Activated CD4-positive, alpha-beta T cell treated with anti-CD3 and anti-CD28 coated beads, Interleukin-2, amount 50 U/mL, for 48 hours (primary cell): ENCODE measurements at regions not wholly inside any gene's neighbourhood (a gene's known extent, or its start where the extent isn't known, plus 50 kb on each side); places are given as distances from the start of the nearest gene placed in this dataset.
"Not testable (repeated sequence)": the region's sequence is repeated elsewhere in the genome, so short reads cannot be mapped to it uniquely, and the experiment has no call there.

Source experiments
- DNase-seq, 2 experiments: peaks; one replicate each; pipeline ENCODE4 v3.0.0-alpha.2; 2020

DNA sequence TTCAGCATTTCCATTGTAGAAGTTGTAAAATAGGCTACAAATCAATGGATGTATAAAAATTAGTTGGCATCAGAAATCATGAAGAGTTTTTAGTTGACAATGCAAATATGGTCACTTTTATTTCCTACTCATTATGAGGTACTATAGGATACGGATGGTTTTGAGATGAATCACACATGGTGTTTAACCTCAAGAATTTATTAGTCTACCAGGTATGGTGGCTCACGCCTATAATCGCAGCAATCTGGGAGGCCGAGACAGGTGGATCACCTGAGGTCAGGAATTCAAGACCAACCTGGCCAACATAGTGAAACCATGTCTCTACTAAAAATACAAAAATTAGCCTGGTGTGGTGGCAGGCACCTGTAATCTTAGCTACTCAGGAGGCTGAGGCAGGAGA is 1119.0 kb downstream of the NXPH1 start:
- DNase-seq = not testable (repeated sequence)

DNA sequence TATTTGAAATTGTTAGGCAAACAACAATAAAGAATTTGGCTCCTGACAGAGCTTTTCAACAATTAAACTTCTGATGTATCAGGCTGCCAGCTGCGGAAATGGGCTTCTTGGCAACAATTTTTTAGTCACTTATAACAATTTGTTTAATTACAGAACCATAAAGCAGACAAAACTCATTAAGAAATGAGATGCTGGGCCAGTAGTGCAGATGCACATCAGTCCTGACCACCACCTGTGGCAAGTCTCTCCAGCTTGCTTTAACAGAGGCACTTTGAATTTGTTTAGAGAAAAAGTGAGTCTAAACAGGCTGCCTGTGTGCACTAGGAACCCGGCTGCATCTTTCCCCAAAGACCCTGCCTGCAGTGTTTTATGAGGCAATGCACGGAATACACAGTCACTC is 1124.4 kb downstream of the NXPH1 start:
- DNase-seq = no peak

DNA sequence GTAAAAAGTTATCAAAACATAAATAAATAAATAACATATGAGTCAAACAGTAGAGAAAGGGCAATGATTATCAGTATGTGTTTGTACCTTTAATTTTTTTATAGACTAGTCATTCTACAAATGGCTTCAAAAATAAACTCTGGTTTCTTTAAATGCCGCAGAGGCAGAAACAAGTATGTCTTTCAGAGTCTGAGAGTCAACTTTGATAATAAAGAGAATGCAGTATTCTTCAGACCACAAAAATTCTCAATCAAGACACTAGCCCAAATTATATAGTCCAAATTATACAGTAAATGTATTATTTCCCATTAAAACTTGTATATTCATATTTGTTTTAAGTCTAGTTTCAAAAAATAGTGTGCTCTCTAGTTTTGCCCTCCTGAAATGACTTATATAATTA is 1142.3 kb downstream of the NXPH1 start:
- DNase-seq = no peak

DNA sequence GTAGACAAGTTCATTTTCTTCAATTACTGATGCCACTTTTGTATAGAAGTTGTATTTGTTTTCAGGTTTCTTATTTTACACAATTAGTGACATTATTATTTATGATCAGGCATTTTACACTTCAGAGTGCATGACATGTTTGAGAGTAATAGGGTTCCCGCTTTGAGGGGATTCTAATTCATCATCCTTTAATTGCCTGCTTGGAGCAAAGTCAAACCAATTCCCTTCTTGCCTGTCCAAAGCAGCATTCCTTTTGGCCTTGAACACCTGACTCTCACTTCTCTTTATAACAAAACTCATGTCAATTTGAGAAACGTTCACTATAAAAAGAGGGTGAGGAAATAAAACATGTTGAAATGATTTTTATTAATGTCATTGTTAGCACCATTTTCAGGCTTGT is 1149.4 kb downstream of the NXPH1 start:
- no peak for DNase-seq

DNA sequence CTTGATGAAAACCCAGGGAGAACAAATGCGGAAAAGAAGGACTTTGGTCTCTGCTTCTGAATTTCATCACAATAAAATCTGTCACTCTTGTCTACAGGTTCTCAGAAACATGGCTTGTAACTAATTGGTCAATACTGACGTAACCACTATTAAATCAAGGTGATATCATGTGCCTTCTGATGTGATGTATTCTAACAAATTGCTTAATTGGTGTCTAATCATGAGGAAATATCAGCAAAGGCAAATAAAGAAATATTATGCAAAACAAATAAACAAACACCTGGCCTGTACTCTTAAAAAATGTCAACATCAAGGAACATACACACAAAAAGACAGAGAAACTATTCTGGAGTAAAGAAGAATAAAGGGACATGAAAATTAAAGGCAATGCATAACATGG is 1165.0 kb downstream of the NXPH1 start:
- no peak for DNase-seq

DNA sequence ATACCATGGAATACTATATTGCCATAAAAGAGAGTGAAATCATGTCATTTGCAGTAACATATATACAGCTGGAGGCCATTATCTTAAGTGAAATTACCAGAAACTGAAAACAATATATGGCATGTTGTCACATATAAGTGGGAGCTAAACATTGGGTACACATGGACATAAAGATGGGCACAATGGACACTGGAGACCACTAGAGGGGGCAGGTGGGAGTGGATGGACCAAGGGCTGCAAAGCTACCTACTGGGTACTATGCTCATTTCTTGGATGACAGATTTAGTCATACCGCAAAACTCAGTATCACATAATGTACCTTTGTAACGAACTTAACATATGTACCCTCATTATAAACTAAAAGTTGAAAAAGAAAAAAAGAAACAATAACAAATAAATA is 1167.6 kb downstream of the NXPH1 start:
- no peak for DNase-seq

DNA sequence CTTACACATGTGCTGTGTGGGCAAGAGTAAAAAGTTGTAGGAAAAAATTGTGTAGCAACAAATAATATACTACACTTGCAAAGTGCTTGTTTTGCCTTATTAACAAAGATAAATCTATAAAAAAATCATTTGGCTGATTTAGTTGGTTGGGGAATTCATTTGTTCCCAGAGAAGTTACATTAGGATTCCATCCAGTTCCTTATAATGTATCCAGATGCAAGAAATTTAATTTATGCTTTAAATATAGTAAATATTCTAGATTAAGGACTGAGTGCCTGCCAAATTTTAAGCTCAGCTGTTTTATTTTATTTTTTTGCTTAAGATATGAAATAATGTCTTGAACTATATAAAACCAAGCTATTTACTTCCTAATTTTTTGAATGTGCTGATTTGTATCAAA is 1169.9 kb downstream of the NXPH1 start:
- no peak for DNase-seq

DNA sequence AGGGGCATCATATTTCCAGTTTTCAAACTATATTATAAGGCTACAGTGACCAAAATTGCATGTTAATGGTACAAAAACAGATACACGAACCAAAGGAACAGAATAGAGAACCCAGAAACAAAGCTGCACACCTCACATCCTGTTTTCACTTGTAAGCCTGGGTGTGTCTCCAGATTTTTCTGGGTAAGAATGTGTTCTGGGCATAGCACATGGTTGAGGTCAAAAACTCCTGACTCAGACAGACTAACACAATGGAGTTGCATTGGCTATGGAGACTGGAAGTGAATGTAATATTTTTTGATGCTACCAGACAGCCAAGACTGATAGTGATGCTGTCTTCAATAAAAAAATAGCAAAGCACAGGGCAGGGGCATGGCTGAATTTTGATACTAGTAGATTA is 1175.2 kb downstream of the NXPH1 start:
- no peak for DNase-seq

DNA sequence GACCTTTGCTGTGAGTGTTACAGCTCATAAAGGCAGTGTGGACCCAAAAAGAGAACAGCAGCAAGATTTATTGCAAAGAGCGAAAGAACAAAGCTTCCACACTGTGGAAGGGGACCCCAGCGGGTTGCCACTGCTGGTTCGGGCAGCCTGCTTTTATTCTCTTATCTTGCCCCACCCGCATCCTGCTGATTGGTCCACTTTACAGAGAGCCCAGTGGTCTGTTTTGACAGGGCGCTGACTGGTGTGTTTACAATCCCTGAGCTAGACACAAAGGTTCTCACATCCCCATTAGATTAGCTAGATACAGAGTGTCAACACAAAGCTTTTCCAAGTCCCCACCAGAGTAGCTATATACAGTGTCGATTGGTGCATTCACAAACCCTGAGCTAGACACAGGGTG is 1187.5 kb downstream of the NXPH1 start:
- DNase-seq = not testable (repeated sequence)

DNA sequence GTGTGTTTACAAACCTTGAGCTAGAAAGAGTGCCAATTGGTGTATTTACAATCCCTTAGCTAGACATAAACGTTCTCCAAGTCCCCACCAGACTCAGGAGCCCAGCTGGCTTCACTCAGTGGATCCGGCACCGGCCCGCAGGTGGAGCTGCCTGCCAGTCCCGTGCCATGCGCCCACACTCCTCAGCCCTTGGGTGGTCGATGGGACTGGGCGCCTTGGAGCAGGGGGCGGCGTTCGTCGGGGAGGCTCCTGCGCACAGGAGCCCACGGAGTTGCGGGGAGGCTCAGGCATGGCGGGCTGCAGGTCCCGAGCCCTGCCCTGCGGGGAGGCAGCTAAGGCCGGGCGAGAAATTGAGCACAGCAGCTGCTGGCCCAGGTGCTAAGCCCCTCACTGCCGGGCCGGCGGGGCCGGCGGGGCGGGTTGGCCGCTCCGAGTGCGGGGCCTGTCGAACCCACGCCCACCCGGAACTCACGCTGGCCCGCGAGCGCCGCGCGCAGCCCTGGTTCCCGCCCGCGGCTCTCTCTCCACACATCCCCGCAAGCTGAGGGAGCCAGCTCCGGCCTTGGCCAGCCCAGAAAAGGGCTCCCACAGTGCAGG is 1188.0 kb downstream of the NXPH1 start:
- not testable (repeated sequence) for DNase-seq

DNA sequence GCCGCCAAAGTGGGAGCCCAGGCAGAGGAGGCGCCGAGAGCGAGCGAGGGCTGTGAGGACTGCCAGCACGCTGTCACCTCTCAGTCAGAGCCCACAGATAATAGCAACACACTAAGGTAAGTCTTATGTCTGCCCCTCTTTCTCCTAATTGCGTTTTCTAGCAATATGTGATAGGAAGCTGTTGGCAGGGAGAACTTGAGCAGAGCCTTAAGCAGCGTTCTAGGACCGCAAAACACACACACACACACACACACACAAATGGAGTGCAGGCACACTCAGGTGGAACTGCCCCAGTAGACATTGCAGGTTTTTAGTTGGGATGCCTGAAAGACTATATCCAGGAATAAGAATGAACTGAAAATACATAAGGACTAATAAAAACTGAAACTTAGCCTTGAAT is 1188.5 kb downstream of the NXPH1 start:
- DNase-seq = no peak

DNA sequence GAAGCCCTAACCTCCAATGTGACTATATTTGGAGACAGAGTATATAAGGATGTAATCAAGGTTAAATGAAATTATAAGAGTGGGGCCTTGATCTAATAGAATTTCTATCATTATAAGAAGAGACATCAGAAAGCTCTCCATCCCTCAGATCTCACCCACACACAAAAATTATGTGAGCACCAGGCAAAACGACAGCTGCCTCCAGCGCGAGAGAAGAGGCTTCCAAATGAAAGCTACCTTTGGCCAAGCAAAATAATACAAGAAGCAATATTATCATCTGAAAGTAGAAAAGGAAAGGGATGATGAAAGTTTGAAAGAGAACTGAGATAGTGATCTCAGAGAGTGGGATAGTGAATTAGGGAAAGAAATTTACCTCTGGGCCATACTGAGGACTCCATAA is 1192.5 kb downstream of the NXPH1 start:
- DNase-seq = no peak

DNA sequence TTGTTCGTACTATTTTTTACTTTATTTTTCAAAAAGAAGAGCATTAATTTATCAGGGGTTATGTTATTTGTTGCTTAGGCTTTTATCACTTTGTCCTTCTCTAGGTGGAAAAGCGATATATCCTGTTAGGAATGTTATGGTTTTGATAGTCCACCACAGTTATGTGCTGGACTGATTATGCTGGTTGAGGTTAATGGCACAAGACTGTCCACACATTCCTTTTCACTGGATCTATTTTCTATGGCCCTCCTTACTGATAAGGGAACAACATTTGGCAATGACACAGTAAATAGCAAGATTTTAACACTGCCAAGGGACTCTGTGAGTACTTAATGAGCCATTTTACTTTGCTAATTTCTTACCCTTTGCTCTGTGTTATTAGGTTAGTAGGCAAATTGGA is 1212.3 kb downstream of the NXPH1 start:
- DNase-seq = no peak

DNA sequence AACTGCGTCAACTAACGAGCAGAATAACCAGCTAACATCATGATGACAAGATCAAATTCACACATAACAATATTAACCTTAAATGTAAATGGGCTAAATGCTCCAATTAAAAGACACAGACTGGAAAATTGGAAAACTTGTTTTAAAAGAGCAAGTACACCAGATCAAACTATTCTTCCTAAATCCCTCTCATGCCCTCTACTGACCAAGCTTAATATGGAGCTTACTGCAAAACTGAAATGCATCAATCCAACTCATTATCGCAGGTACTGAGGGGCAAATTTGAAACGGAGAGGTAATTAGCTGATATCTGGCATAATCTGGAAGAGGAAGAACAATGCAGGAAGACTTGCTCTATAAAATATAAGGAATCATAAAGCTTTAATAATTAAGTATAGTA is 1223.8 kb downstream of the NXPH1 start:
- no peak for DNase-seq

DNA sequence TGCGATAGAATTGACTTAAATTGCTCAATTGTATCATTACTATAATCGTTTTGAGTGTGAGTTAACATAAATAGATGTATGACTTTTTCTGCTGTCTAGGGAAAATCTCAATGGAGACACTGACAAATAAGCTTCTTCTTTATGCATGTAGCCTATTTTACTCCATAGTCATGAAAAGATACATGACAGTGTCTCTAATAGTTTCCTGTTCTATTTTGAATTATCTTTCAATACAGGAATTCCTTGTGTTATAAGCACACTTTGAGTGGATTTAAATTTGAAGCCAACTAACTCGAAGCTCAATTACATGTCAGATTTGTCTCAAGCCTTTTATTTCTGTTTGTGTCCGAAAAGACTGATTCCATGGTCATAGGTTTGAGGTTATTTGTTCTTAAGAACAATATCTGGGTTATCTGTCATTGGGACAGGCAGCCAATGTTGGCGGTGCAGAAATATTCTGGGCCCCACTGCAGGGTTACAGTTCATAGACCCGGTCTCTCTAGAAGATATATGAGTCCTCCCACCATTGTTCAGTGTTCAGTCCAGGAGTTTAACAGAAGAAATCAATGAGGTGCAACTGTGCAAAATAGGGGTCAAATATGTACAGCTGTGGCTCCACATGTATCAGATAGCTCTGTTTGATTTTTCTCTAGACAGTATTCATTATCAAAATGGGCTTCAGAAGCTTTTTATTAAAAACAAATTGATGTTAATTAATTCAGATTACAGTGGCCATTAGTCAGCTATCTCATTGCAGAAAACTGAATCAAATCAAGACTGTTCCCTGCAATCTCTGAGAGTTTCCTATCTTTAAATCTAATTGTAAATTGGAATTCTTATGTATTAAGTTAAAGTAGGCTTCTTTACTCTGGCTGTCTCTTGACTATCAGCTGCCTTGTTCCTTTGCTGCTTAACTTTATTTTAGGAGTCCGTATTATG is 1238.8 kb downstream of the NXPH1 start:
- DNase-seq = no peak

DNA sequence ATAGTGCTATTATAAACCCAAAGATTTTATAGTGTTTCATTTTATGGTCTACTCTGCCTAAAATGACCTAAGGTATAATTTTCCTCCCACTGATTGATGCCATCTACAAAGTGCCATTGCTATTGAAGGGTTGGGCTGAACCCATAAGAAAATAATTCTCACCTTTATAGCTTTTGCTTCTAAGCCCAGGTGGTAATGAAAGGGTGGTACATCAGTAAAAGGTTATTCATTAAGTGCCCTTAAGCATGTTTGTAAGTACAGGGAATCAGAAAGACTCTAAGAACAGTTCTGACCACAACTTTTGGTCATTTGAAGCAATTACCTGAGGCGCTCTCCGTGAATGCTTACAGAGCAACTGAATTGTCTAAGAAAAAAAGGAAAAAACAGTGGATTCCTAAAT is 1247.3 kb downstream of the NXPH1 start:
- DNase-seq = no peak

DNA sequence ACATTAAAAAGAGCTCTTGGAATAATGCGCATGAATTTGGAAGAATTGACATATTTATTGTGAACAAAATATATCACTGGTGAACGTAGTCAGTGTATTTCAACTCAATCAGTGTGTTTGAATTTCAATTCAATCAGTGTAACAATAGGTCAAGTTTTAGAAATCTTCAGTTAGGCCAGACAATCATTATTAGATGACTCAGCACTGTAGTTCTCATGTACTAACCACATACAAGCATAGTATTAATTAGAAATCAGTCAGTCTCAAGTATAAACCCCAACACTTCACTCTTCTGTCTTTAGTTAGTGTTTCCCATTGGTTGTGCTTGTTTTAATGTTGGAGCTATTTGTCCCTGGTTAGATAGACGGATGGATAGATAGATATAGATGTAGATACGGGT is 1247.9 kb downstream of the NXPH1 start:
- no peak for DNase-seq

DNA sequence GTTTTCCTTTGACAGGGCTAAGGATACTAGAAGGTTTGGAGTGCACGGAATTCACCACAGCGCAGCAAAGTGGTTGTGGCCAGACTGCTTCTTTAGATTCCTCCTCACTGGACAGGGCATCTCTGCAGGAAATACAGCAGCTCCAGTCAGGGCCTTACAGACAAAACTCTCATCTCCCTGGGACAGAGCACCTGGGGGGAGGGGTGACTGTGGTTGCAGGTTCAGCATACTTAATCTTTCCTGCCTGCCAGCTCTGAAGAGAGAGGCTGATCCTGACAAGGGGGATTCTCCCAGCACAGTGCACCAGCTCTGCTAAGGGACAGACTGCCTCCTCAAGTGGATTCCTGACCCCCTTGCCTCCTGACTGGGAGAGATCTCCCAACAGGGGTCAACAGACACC is 1257.9 kb downstream of the NXPH1 start:
- no peak for DNase-seq

DNA sequence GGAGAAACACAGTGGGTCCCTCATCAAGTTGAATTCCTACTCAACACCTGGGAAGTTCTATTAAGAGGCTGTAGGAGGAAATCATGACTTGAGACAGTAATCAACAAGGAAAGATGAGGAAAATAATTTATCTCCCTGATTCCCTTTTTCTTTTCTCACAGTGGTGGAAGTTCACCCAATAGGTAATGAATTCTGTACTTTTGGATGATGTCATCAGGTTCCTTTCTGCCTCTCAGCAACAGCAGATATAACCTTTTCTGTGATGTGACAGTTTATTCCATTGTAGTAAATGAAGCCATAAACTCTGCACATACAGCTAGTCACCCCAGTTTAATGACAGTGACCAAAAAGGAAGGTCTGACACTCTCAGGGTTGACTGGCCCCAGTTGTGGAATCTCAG is 1265.0 kb downstream of the NXPH1 start:
- DNase-seq = no peak

DNA sequence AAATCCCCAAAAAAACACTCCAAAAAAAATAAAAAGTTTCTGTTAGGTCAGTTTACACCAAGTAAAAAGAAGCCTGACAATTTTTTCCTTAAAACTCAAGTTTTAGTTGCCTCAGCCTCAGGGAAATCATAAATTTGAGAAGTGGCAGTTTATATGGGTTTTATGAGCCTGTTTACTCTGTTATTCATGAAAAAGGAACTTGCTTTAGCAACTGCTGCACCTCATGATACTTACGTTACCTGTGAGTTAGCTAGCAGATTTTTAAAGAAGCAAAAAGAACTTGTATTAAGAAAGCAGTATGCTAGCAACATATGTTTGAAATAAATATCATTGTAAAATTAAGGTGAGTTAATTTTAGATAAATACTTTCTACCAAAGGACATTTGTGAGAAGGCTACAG is 1264.5 kb upstream of the PHF14 start:
- DNase-seq = no peak

DNA sequence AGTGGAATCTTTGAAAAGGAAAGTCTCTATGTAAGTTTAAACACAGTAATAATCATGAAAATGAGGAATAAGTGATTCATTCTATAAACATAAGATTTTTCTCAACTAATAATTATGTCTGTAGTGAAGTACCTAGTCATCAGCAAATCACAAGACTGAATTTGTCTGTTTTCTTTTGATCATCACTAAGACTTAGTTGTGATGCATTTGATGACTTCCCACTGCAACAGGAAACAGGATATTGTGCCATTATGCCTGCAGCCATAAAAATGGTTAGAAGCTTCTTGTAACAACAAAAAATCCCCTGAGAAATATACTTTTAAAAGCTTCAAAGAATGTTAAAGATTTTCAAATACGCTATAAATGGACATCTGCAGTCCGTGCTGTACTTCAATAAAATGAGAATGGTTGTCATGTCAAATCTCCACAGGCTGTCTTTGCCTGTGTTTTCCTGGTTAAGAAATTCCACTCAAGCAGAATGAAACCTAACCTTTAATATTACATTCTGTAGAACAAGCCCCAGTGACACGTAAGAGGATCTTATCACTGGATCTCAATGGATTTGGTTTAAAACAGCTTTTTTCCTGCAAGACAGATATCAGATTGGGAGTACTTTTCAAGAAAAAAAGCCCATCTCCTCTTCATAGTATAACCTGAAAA is 1262.3 kb upstream of the PHF14 start:
- DNase-seq = no peak

DNA sequence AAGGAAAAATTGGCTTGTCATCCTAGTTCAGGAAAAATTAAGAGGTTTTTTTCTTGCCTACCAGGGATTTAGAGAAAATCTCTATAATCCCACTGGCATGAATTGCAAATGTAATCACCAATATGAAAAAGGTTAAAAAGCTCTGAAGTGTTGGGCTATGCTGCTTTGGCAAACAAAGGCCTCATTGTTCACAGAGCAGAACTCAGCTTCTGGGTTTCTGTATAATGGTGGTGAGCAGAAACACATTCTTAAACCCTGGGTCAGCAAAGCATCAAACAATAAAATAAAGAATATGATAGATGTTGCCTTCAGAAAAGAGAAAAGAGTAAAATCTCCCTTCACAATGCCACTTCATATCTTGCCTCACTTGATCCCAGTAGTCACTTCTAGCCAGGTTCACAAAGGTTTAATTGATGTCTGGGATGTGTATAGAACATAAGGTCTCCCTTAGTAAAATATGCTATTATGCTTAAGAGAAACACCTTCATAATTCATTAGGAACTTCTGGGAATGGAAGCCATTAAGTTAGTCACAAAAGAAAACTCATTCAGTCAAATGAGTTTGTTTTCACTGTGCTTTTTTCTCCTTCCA is 1255.5 kb upstream of the PHF14 start:
- DNase-seq = no peak

DNA sequence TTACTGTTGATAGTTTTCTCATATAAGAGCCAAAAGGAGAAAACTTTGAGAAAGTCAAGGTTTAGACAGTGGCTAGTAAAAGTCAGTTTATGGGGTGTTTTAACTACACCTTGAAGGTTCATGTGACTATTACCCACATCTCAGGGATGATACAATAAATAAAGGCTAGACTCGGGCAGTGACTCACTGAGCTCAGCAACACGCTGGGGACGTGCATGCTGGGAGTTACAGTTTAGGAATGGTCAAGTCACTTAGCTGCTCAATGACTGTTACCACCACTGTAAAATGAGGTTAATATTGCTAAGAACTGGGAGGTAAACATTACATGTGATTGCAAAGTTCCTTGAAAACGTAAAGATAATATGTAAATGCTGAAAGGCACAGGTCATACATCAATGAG is 1254.4 kb upstream of the PHF14 start:
- DNase-seq = no peak

DNA sequence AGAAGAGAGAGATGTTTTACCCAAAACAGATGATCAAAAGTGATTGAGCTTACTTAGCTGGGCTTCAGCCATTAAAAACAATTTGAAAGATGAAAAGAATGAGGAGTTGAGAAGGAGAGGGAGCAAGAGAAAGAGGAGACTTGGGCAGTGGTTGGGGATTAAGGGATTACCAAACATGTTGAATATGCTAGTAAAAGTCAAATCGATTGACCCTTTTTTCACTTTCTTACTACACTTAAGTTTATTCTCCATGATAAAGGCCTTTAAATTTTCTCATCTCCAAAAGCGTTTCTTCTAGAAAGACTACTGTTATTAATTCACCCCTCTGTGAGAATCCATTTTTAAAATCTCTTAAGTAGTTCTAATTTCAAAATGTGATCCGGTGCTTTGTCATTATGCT is 1254.0 kb upstream of the PHF14 start:
- DNase-seq = no peak
